Putamen (tissue), 1 donor: ENCODE measurements at regions not wholly inside any gene's neighbourhood (a gene's known extent, or its start where the extent isn't known, plus 50 kb on each side); places are given as distances from the start of the nearest gene placed in this dataset.

Experiments
- DNase-seq: peaks from one replicate; pipeline ENCODE4 v3.0.0-alpha.2; 2016; ENCODE audit warnings: low spot score

DNA sequence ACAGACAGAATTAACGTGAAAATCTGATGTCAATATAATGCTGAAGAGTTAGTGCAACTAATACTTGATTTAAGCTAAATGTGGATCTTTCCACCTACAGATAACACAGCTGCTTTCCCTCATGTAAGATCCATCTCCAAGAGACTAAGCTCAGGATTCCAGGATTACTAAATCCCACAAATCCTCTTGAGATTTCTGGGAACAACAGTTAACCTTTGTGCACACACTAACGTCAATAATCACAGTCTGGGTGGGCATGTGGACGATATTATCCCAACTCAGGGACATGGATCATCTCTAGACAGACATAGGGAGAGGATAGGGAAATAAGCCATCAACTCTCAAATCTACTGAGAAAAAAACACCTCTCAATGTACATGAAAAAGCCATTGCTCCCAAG, 432.6 kb downstream of the SATB2 start:
- no peak for DNase-seq

DNA sequence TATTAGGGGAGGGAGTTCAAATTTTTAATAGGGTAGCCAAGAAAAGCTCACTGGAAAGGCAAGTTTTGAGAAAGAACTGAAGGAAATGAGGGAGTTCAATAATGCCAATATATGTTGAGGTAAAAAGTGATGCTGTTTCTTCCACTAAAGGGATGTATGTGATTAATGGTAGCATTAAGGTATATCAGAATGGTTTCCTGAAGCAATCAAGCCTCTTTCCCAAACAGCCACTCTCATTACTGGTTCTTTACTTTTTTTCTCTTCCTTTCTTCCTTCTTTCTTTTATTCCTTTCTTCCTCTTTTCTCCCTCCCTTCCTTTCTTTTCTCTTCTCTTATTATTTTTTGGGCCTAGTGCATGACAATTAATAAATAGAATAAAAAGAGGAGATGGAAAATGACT, 433.5 kb downstream of the SATB2 start:
- no peak for DNase-seq

GRCh38 chr2:199019898-199020507, 437.7 kb downstream of the SATB2 start:
- no peak for DNase-seq

- DNase-seq = no peak
Observed at GRCh38 chr2:199018826-199019225, 438.9 kb downstream of the SATB2 start.

- no peak for DNase-seq
Observed at GRCh38 chr2:199015072-199015471, 442.7 kb downstream of the SATB2 start.

- DNase-seq = no peak
Observed at GRCh38 chr2:199014226-199014625, 443.5 kb downstream of the SATB2 start.

- DNase-seq = no peak
Observed at GRCh38 chr2:199011908-199012307, 445.8 kb downstream of the SATB2 start.

- DNase-seq = no peak
Observed at GRCh38 chr2:198994678-198995077, 463.1 kb downstream of the SATB2 start.

- DNase-seq = no peak
Observed at GRCh38 chr2:198991431-198991830, 466.3 kb downstream of the SATB2 start.

DNA sequence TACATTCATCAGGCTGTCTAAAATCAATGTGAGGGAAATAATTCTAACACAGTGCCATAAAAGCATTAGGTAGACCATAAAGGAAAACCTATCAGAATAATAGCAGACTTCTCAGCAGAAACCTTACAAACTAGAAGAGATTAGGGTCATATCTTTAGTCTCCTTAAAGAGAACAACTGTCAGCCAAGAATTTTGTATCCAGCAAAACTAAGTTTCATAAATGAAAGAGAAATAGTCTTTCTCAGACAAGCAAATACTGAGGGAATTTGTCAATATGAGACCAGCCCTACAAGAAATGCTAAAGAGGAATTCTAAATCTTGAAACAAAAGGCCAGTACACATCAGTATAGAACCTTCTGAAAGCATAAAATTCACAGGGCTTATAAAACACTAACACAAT, 482.0 kb downstream of the SATB2 start:
- no peak for DNase-seq

DNA sequence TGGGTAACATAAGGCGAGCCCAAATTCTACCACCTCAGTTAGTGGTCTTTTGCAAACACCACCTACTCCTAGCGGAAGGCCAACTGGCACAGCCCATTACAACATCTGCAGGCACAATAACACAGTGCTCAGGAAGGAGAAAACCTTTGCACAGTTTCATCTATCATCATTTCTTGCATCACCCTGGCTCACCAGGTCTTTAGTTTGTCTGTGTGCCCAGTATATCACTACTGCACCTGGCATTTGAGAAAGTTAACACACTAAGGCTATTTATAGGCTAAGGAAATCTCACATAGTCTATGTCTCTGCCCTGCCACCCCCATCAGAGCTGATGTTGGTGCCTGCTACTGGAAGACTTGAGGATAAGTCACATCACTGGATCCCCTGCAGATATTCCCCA, 484.0 kb downstream of the SATB2 start:
- no peak for DNase-seq

- DNase-seq = no peak
Observed at GRCh38 chr2:198973181-198973580, 484.6 kb downstream of the SATB2 start.

- DNase-seq = no peak
Observed at GRCh38 chr2:198968545-198968944, 489.2 kb downstream of the SATB2 start.

- no peak for DNase-seq
Observed at GRCh38 chr2:198966269-198966668, 491.5 kb downstream of the SATB2 start.

DNA sequence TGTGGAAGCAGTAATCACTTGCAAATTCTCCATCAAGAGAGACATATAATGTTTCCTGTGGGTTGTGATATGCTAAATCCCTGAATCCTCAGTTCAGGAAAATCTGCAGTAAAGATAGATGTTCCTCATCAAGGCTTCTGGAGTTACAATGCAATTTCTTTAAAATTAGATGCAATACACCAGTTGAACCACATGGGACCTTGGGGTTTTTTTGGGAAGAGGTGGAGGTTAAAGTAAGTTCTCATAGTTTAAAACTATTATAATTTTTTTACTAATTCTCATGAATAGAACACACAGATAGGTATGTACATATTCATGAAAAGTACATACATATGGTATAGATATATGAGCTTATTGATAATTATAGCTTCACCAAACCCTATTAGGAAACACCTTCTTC, 496.2 kb downstream of the SATB2 start:
- no peak for DNase-seq

- DNase-seq = no peak
Observed at GRCh38 chr2:198957181-198957580, 500.6 kb downstream of the SATB2 start.

GRCh38 chr2:198953328-198953727, 504.4 kb downstream of the SATB2 start:
- DNase-seq = no peak

GRCh38 chr2:198950803-198951202, 506.9 kb downstream of the SATB2 start:
- DNase-seq = no peak

- no peak for DNase-seq
Observed at GRCh38 chr2:198945496-198945895, 512.2 kb downstream of the SATB2 start.

- no peak for DNase-seq
Observed at GRCh38 chr2:198930170-198930569, 527.6 kb downstream of the SATB2 start.

- no peak for DNase-seq
Observed at GRCh38 chr2:198928026-198928425, 529.7 kb downstream of the SATB2 start.

DNA sequence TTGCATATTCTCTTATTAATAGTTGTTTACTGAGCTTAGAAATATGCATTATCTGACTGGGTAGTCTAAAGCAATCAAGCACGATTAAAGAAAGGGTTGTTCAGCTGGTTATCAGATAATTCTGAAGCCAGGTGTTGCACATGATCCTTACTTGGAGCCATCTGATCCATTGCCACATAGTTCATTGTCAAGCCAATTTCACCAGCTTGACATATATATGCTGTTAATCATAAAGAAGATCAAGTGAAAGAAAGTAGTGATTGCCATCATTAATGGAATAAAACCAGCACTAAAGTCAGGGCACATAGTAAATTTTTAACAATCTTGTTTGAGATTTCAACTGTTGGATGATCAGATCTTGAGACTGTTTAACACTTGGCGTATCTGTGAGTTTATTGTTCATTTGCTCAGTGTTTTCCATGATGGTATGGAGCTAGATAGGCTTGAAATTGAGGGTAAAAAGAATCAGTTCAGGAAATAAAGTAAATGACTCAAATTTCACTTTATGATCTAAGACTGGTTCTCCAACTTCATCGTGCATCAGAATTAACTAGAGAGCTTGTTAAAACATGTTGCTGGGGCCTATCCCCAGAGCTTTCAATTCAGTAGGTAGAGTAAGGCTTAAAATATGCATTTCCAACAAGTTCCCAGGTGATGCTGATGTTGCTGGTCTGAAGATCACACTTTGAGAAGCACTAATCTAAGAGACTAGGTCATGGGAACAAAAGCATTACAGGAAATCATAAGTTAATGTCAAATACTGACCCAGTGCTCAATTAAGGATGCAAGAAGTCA, 539.6 kb downstream of the SATB2 start:
- DNase-seq = no peak

- DNase-seq = no peak
Observed at GRCh38 chr2:198917275-198917674, 540.5 kb downstream of the SATB2 start.

DNA sequence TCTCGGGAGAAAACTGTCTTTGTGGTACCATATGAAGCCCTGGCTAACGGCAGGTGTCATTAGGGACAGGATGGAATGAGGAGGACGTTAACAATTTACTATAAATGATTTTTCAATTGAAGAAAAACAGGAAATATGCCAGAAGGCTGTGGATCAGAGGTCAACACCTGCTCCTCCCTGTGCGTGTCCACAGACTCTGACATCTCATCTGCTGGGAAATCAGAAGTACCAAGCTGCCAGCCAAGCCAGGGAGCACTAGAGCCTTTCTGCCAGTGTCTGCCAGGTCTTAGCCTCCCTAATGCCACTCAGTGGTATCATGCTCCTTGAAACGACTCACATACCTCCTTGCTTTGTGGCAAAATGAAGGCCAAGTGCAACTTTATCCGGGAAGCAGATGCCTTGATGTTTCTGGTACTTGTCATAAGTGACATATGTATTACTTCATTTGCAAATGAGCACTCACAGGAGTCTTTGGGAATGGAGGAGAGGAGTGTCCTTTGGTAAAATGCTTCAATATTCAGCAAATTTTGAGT, 541.1 kb downstream of the SATB2 start:
- no peak for DNase-seq
